Heart left ventricle (tissue), 13 donors: ENCODE measurements at regions not wholly inside any gene's neighbourhood (a gene's known extent, or its start where the extent isn't known, plus 50 kb on each side); places are given as distances from the start of the nearest gene placed in this dataset.

Source experiments
- CTCF ChIP-seq, 12 donors: fragments of 200-600 bp; sonication (generic) in 4 of 12; IDR thresholded peaks; one replicate each; pipeline versions ENCODE4 v1.5.0 to v1.8.0; 2018 to 2022; ENCODE audit warnings: antibody characterized with exemption in 12 of 12, mild to moderate bottlenecking in 5 of 12
- POLR2A ChIP-seq, 2 donors: fragments of 450-650 bp; IDR thresholded peaks; one replicate each; pipeline ENCODE4 v1.6.1; 2017; ENCODE audit warnings: antibody characterized with exemption in 2 of 2, mild to moderate bottlenecking in 2 of 2, moderate library complexity in 2 of 2
- donor health status: ischemic (EF 13 %, LVEDD 7.1; RV severe dilation, severe dysfunction).
- donor health status: DM: no; HTN: yes; CAD: no.
- donor health status: DM: no; HTN: no; CAD: no.
- donor health status: ischemic (EF 25% LVEDD 6.9; RV normal size, moderate dysfunction).
- donor health status: ischemic (EF 25% LVEDD 5.7; RV mildly dilated, moderate dysfunction).
- donor health status: ischemic (EF 35%, LVEDD 5.7; RV mildly dilated, moderate dysfunction).
- donor health status: nonischemic (EF 11% LVEDD 7.7; RV severe dilation, severe dysfunction).
- donor health status: DM: yes; HTN: yes; CAD: no.
- donor health status: PGD.
- donor health status: ischemic (EF 29% LVEDD 5.4; RV normal size, mild dysfunction).
- donor health status: nonischemic (EF 23%, LVEDD 6.1; RV moderate dilation, normal function).

GRCh38 chr20:56953048-56953586 is 313.3 kb downstream of the BMP7 start:
- TF ChIP-seq CTCF (IDR thresholded peaks at IDR 0.05) = no peak
- no peak for TF ChIP-seq POLR2A (IDR thresholded peaks at IDR 0.05)
